Muscle of leg (tissue), 3 donors: ENCODE measurements at regions not wholly inside any gene's neighbourhood (a gene's known extent, or its start where the extent isn't known, plus 50 kb on each side); places are given as distances from the start of the nearest gene placed in this dataset.

Experiments
- DNase-seq: peaks from one replicate; pipeline ENCODE4 v3.0.0; 2013
- H3K27ac ChIP-seq: one replicate; pipeline ENCODE4 v1.5.1; 2013; ENCODE audit warnings: mild to moderate bottlenecking, low read length, control low read depth
- H3K27me3 ChIP-seq: one replicate; pipeline ENCODE4 v1.6.1; 2013; ENCODE audit warnings: low read length; ENCODE audit not compliant: control insufficient read depth, insufficient read depth
- H3K36me3 ChIP-seq: one replicate; pipeline ENCODE4 v1.6.1; 2013; ENCODE audit warnings: low read length; ENCODE audit not compliant: control insufficient read depth, insufficient read depth
- H3K4me1 ChIP-seq: one replicate; pipeline ENCODE4 v1.6.1; 2013; ENCODE audit warnings: low read length; ENCODE audit not compliant: control insufficient read depth, insufficient read depth
- H3K4me3 ChIP-seq: one replicate; pipeline ENCODE4 v1.5.1; 2013; ENCODE audit warnings: low read length, control low read depth
- H3K9me3 ChIP-seq: replicated peaks from 2 replicates; pipeline ENCODE4 v1.6.1; 2013; ENCODE audit warnings: low read depth, low read length; ENCODE audit not compliant: control insufficient read depth
- WGBS: methylation state at CpG from one replicate; pipeline ENCODE4 v1.1.5; 2013; ENCODE audit warnings: missing lambda C conversion rate; ENCODE audit not compliant: insufficient coverage; 5-methylcytosine and 5-hydroxymethylcytosine counted together

GRCh38 chr5:29889051-29889450 lies 1304.4 kb upstream of the CDH6 start:
- no peak for DNase-seq
- Histone ChIP-seq H3K4me1 (no peaks in the 10 kb centered on the region), H3K36me3 (no peaks in the 10 kb centered on the region), H3K27ac (no peak overlapping the region), H3K4me3 (no peak overlapping the region), H3K9me3 (no peaks in the 10 kb centered on the region), H3K27me3 (no peaks in the 10 kb centered on the region)
- WGBS, result 83% methylated on average over 3 of the region's 6 CpGs

- no peaks in the 10 kb centered on the region for H3K36me3 ChIP-seq
- no CpG with 5 or more reads among the region's 9 CpGs for WGBS
- no peaks in the 10 kb centered on the region for H3K9me3 ChIP-seq
- H3K4me1 ChIP-seq, result no peaks in the 10 kb centered on the region
- H3K27ac ChIP-seq, result no peak overlapping the region
- H3K27me3 ChIP-seq, result no peaks in the 10 kb centered on the region
- no peak overlapping the region for H3K4me3 ChIP-seq
- no peak for DNase-seq
Measured at GRCh38 chr5:29885595-29885994, 1307.9 kb upstream of the CDH6 start.

GRCh38 chr5:29882036-29882435 lies 1311.5 kb upstream of the CDH6 start:
- Histone ChIP-seq H3K4me3 (no peak overlapping the region), H3K4me1 (no peaks in the 10 kb centered on the region), H3K27ac (no peak overlapping the region), H3K9me3 (no peaks in the 10 kb centered on the region), H3K27me3 (no peaks in the 10 kb centered on the region), H3K36me3 (no peaks in the 10 kb centered on the region)
- 88% methylated on average over 6 of the region's 8 CpGs for WGBS
- no peak for DNase-seq

GRCh38 chr5:29879401-29879800 lies 1314.1 kb upstream of the CDH6 start:
- Histone ChIP-seq H3K27me3 (no peaks in the 10 kb centered on the region), H3K9me3 (peaks cover 3% of the 10 kb centered on the region), H3K27ac (no peak overlapping the region), H3K4me3 (no peak overlapping the region), H3K4me1 (no peaks in the 10 kb centered on the region), H3K36me3 (no peaks in the 10 kb centered on the region)
- DNase-seq, result no peak
- WGBS, result no CpG with 5 or more reads among the region's 6 CpGs

GRCh38 chr5:29878599-29878998 lies 1314.9 kb upstream of the CDH6 start:
- no peak for DNase-seq
- Histone ChIP-seq H3K4me3 (no peak overlapping the region), H3K9me3 (peaks cover 3% of the 10 kb centered on the region), H3K27ac (no peak overlapping the region), H3K27me3 (no peaks in the 10 kb centered on the region), H3K4me1 (no peaks in the 10 kb centered on the region), H3K36me3 (no peaks in the 10 kb centered on the region)
- WGBS, result no CpG with 5 or more reads among the region's 2 CpGs

- no peaks in the 10 kb centered on the region for H3K4me1 ChIP-seq
- DNase-seq, result no peak
- no peak overlapping the region for H3K4me3 ChIP-seq
- H3K27ac ChIP-seq, result no peak overlapping the region
- H3K36me3 ChIP-seq, result no peaks in the 10 kb centered on the region
- no peaks in the 10 kb centered on the region for H3K27me3 ChIP-seq
- no CpG with 5 or more reads among the region's 2 CpGs for whole genome bisulfite sequencing
- no peaks in the 10 kb centered on the region for H3K9me3 ChIP-seq
Measured at GRCh38 chr5:29867155-29867554, 1326.3 kb upstream of the CDH6 start.

- Histone ChIP-seq H3K27me3 (no peaks in the 10 kb centered on the region), H3K27ac (no peak overlapping the region), H3K9me3 (peaks cover 9% of the 10 kb centered on the region), H3K4me3 (no peak overlapping the region), H3K36me3 (no peaks in the 10 kb centered on the region), H3K4me1 (no peaks in the 10 kb centered on the region)
- no CpG with 5 or more reads among the region's 2 CpGs for WGBS
- no peak for DNase-seq
Measured at GRCh38 chr5:29853711-29854220, 1339.7 kb upstream of the CDH6 start.

GRCh38 chr5:29852329-29852728 lies 1341.2 kb upstream of the CDH6 start:
- Histone ChIP-seq H3K4me3 (no peak overlapping the region), H3K4me1 (no peaks in the 10 kb centered on the region), H3K27ac (no peak overlapping the region), H3K27me3 (no peaks in the 10 kb centered on the region), H3K36me3 (no peaks in the 10 kb centered on the region), H3K9me3 (peaks cover 9% of the 10 kb centered on the region)
- DNase-seq, result no peak
- 100% methylated on average over 1 of the region's 2 CpGs for WGBS

GRCh38 chr5:29845206-29845605 lies 1348.3 kb upstream of the CDH6 start:
- H3K27me3 ChIP-seq, result no peaks in the 10 kb centered on the region
- no peaks in the 10 kb centered on the region for H3K4me1 ChIP-seq
- WGBS, result no CpG with 5 or more reads among the region's 3 CpGs
- no peak for DNase-seq
- H3K9me3 ChIP-seq, result peaks cover 7% of the 10 kb centered on the region
- no peaks in the 10 kb centered on the region for H3K36me3 ChIP-seq
- H3K4me3 ChIP-seq, result no peak overlapping the region
- no peak overlapping the region for H3K27ac ChIP-seq

- no peaks in the 10 kb centered on the region for H3K27me3 ChIP-seq
- WGBS, result no CpG with 5 or more reads among the region's 2 CpGs
- no peaks in the 10 kb centered on the region for H3K36me3 ChIP-seq
- H3K9me3 ChIP-seq, result no peaks in the 10 kb centered on the region
- no peak overlapping the region for H3K4me3 ChIP-seq
- no peaks in the 10 kb centered on the region for H3K4me1 ChIP-seq
- DNase-seq, result no peak
- no peak overlapping the region for H3K27ac ChIP-seq
Measured at GRCh38 chr5:29833394-29833793, 1360.1 kb upstream of the CDH6 start.

- Histone ChIP-seq H3K4me3 (no peak overlapping the region), H3K27ac (no peak overlapping the region), H3K36me3 (no peaks in the 10 kb centered on the region), H3K27me3 (no peaks in the 10 kb centered on the region), H3K4me1 (no peaks in the 10 kb centered on the region), H3K9me3 (no peaks in the 10 kb centered on the region)
- DNase-seq, result peak; percentile 16
- no CpG with 5 or more reads among the region's 4 CpGs for WGBS
Measured at GRCh38 chr5:29822521-29822920, 1371.0 kb upstream of the CDH6 start.
